Muscle layer of colon (tissue), 2 donors: ENCODE measurements at regions not wholly inside any gene's neighbourhood (a gene's known extent, or its start where the extent isn't known, plus 50 kb on each side); places are given as distances from the start of the nearest gene placed in this dataset.

Experiments used
- H3K27ac ChIP-seq: one replicate; pipeline ENCODE4 v1.7.0; 2013; ENCODE audit warnings: low read depth, mild to moderate bottlenecking, low read length, moderate library complexity
- H3K27me3 ChIP-seq, 2 donors: one replicate each; pipeline ENCODE4 v1.7.0; 2013; ENCODE audit warnings: low read length in 2 of 2, mild to moderate bottlenecking in 2 of 2; ENCODE audit not compliant: insufficient read depth in 2 of 2, control insufficient read depth in 1 of 2
- H3K36me3 ChIP-seq: one replicate; pipeline ENCODE4 v1.7.0; 2013; ENCODE audit warnings: mild to moderate bottlenecking, low read length; ENCODE audit not compliant: insufficient read depth
- H3K4me1 ChIP-seq: one replicate; pipeline ENCODE4 v1.7.0; 2013; ENCODE audit warnings: mild to moderate bottlenecking, low read length; ENCODE audit not compliant: insufficient read depth
- H3K4me3 ChIP-seq, 2 donors: one replicate each; pipeline ENCODE4 v1.7.0; 2013; ENCODE audit warnings: low read length in 2 of 2, low read depth in 1 of 2, mild to moderate bottlenecking in 1 of 2, moderate library complexity in 1 of 2
- H3K9ac ChIP-seq: one replicate; pipeline ENCODE4 v1.7.0; 2013; ENCODE audit warnings: low read length
- H3K9me3 ChIP-seq: one replicate; pipeline ENCODE4 v1.7.0; 2013; ENCODE audit warnings: mild to moderate bottlenecking, low read length
- donor health status: abdominal sarcoma.
- donor health status: Adenocarcinoma of cecum.

DNA sequence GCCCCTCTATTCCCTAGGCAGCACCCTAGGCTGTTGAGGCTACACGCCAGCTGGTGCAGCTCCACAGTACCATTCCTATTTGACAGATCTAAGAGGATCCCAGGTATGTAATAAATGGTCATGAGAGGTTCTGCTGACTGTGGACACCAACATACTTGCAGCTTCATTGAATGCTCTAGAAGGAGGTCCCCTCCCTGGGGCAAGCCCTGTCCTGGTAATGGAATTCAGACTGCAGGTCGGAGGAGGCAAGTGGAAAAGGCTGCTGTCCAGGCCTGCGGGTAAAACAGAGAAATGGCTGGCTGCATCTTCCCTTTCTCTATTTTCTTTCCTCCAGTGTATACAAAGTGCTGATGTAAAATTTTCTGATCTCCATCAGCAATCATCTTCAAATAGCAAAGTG, 66.1 kb upstream of the ZNF648 start:
- H3K27me3 ChIP-seq = no peaks in the 10 kb centered on the region
- no peaks in the 10 kb centered on the region for H3K36me3 ChIP-seq
- no peak overlapping the region for H3K4me3 ChIP-seq
- no peak overlapping the region for H3K27ac ChIP-seq
- no peak overlapping the region for H3K9ac ChIP-seq
- H3K9me3 ChIP-seq = no peaks in the 10 kb centered on the region
- no peaks in the 10 kb centered on the region for H3K4me1 ChIP-seq

DNA sequence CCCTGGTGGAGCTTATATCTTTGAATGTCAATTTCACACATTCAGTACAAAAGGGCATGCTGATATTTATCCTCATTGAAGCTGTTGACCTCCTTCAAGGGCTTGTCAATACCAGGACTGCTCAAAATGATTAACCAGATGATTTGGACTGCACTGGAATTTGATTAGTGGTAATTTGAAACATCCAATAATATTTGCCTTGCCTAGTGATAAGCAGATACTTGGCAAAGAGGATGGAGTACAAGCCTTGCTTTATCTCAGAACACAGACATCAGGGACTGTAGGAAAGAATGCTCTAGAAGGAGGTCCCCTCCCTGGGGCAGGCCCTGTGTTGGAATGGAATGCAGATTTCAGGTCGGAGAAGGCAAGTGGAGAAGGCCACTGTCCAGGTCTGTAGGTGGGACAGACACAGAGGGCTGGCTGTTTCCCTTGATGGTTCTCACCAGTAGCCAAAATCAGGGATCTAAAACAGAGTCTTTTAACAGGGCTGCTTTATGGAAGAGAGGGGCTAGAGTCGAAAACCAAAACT, 64.8 kb upstream of the ZNF648 start:
- H3K9ac ChIP-seq = no peak overlapping the region
- H3K9me3 ChIP-seq = no peaks in the 10 kb centered on the region
- no peaks in the 10 kb centered on the region for H3K36me3 ChIP-seq
- no peak overlapping the region for H3K4me3 ChIP-seq
- no peaks in the 10 kb centered on the region for H3K4me1 ChIP-seq
- H3K27me3 ChIP-seq = no peaks in the 10 kb centered on the region
- no peak overlapping the region for H3K27ac ChIP-seq

- H3K9ac ChIP-seq = no peak overlapping the region
- H3K9me3 ChIP-seq = no peaks in the 10 kb centered on the region
- H3K4me1 ChIP-seq = no peaks in the 10 kb centered on the region
- no peak overlapping the region for H3K4me3 ChIP-seq
- no peaks in the 10 kb centered on the region for H3K36me3 ChIP-seq
- H3K27me3 ChIP-seq = no peaks in the 10 kb centered on the region
- H3K27ac ChIP-seq = no peak overlapping the region
Observed at GRCh38 chr1:182122913-182123260, 61.4 kb upstream of the ZNF648 start.

- Histone ChIP-seq H3K27me3 (no peaks in the 10 kb centered on the region), H3K36me3 (no peaks in the 10 kb centered on the region), H3K4me3 (no peak overlapping the region), H3K9me3 (no peaks in the 10 kb centered on the region), H3K4me1 (no peaks in the 10 kb centered on the region), H3K27ac (no peak overlapping the region), H3K9ac (no peak overlapping the region)
Observed at GRCh38 chr1:182122256-182122912, 60.9 kb upstream of the ZNF648 start.

GRCh38 chr1:182121787-182122186, 60.3 kb upstream of the ZNF648 start:
- Histone ChIP-seq H3K9me3 (no peaks in the 10 kb centered on the region), H3K9ac (no peak overlapping the region), H3K4me1 (no peaks in the 10 kb centered on the region), H3K4me3 (no peak overlapping the region), H3K27ac (no peak overlapping the region), H3K36me3 (no peaks in the 10 kb centered on the region), H3K27me3 (no peaks in the 10 kb centered on the region)

- H3K4me1 ChIP-seq = no peaks in the 10 kb centered on the region
- no peaks in the 10 kb centered on the region for H3K36me3 ChIP-seq
- H3K27me3 ChIP-seq = no peaks in the 10 kb centered on the region
- H3K27ac ChIP-seq = no peak overlapping the region
- no peak overlapping the region for H3K4me3 ChIP-seq
- no peak overlapping the region for H3K9ac ChIP-seq
- no peaks in the 10 kb centered on the region for H3K9me3 ChIP-seq
Observed at GRCh38 chr1:182120411-182121258, 59.1 kb upstream of the ZNF648 start.

- H3K9me3 ChIP-seq = no peaks in the 10 kb centered on the region
- no peaks in the 10 kb centered on the region for H3K4me1 ChIP-seq
- H3K9ac ChIP-seq = no peak overlapping the region
- no peaks in the 10 kb centered on the region for H3K36me3 ChIP-seq
- no peaks in the 10 kb centered on the region for H3K27me3 ChIP-seq
- no peak overlapping the region for H3K4me3 ChIP-seq
- H3K27ac ChIP-seq = no peak overlapping the region
Observed at GRCh38 chr1:182119631-182120030, 58.1 kb upstream of the ZNF648 start.

- Histone ChIP-seq H3K4me3 (no peak overlapping the region), H3K9ac (no peak overlapping the region), H3K4me1 (no peaks in the 10 kb centered on the region), H3K36me3 (no peaks in the 10 kb centered on the region), H3K27me3 (no peaks in the 10 kb centered on the region), H3K9me3 (no peaks in the 10 kb centered on the region), H3K27ac (no peak overlapping the region)
Observed at GRCh38 chr1:182118851-182119250, 57.3 kb upstream of the ZNF648 start.

DNA sequence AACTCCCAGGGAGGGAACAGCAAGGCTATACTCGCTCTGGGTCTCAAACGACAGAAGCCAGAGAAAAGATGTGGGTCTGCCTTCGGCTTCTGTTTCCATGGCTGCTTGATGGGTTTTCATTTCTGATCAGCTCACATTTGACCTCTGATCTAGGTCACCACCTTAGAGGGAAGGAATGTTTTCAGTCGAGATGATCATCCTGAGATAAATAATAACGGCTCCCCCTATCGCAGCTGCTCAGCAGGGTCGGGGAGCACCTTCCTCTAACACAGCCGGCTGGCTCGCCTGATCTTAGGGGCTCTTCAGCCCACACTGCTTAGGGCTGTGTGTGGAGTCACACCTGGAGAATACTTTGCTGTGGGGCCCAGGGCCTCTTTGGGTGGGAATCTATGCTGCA, 53.1 kb upstream of the ZNF648 start:
- no peak overlapping the region for H3K27ac ChIP-seq
- no peaks in the 10 kb centered on the region for H3K36me3 ChIP-seq
- H3K4me1 ChIP-seq = no peaks in the 10 kb centered on the region
- H3K4me3 ChIP-seq = no peak overlapping the region
- no peaks in the 10 kb centered on the region for H3K27me3 ChIP-seq
- H3K9me3 ChIP-seq = no peaks in the 10 kb centered on the region
- H3K9ac ChIP-seq = no peak overlapping the region

- Histone ChIP-seq H3K27ac (no peak overlapping the region), H3K9ac (no peak overlapping the region), H3K36me3 (no peaks in the 10 kb centered on the region), H3K4me1 (no peaks in the 10 kb centered on the region), H3K27me3 (no peaks in the 10 kb centered on the region), H3K4me3 (no peak overlapping the region), H3K9me3 (no peaks in the 10 kb centered on the region)
Observed at GRCh38 chr1:182113879-182114626, 52.5 kb upstream of the ZNF648 start.

DNA sequence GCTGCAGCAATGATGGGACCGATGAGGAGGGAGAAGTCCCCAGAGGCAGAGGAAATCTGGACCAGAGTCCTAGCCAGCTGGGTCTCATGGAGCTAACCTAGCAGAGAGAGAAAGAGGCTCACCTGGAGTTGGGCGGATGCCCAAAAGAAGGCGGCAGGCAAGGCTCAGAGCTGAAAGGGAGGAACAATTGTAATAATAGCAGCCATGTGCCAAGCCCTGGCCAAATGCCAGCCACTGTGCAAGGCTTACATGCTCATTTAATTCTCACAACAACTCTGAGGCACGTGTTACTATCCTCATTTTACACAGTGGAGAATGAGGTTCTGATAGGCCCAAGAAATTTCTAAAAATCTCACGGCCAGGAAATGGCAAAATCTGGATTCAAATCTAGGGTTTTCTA, 50.0 kb upstream of the ZNF648 start:
- Histone ChIP-seq H3K4me3 (no peak overlapping the region), H3K27me3 (no peaks in the 10 kb centered on the region), H3K36me3 (no peaks in the 10 kb centered on the region), H3K4me1 (no peaks in the 10 kb centered on the region), H3K27ac (no peak overlapping the region), H3K9me3 (no peaks in the 10 kb centered on the region), H3K9ac (no peak overlapping the region)
